ENCODE measurements at regions not wholly inside any gene's neighbourhood (a gene's known extent, or its start where the extent isn't known, plus 50 kb on each side); places are given as distances from the start of the nearest gene placed in this dataset.

- Histone ChIP-seq H3K27me3 (ENCODE audit: low read length) (no peaks in the 10 kb centered on the region), H3K9me3 (ENCODE audit: insufficient read depth, low read length) (no peaks in the 10 kb centered on the region), H4K20me1 (ENCODE audit: low read depth, low read length) (no peaks in the 10 kb centered on the region), H2AFZ (ENCODE audit: low read depth, low read length, severe bottlenecking) (no peak overlapping the region), H3K9ac (ENCODE audit: low read length) (no peak overlapping the region), H3K9me2 (replicated peaks; ENCODE audit: insufficient read depth, low read length) (no peaks in the 10 kb centered on the region), H3F3A (ENCODE audit: insufficient read depth) (no peaks in the 10 kb centered on the region), H3K4me3 (ENCODE audit: insufficient read depth, low read length, poor library complexity, severe bottlenecking) (no peak overlapping the region), H3K4me2 (ENCODE audit: low read depth, low read length, poor library complexity, severe bottlenecking) (no peak overlapping the region), H3K36me3 (ENCODE audit: low read length) (no peaks in the 10 kb centered on the region), H3K27ac (ENCODE audit: low read depth, low read length) (no peak overlapping the region), H3K79me2 (ENCODE audit: insufficient read depth, low read length) (no peaks in the 10 kb centered on the region)
- TF ChIP-seq CTCF (IDR thresholded peaks at IDR 0.05; ENCODE audit: insufficient read depth, low read length, poor library complexity, severe bottlenecking) (no peak), EZH2phosphoT487 (conservative IDR thresholded peaks at IDR 0.05; ENCODE audit: low read length) (no peak)
These were observed 336.6 kb upstream of the MYT1L start for GRCh38 chr2:2667690-2668089.

GRCh38 chr2:2665834-2666133, 334.7 kb upstream of the MYT1L start:
- no peaks in the 10 kb centered on the region for H4K20me1 ChIP-seq (ENCODE audit: low read depth, low read length)
- no peaks in the 10 kb centered on the region for H3K9me2 ChIP-seq (replicated peaks; ENCODE audit: insufficient read depth, low read length)
- H3K79me2 ChIP-seq (ENCODE audit: insufficient read depth, low read length), result no peaks in the 10 kb centered on the region
- H3K27me3 ChIP-seq (ENCODE audit: low read length), result no peaks in the 10 kb centered on the region
- H3K9ac ChIP-seq (ENCODE audit: low read length), result no peak overlapping the region
- no peak for TF ChIP-seq CTCF (IDR thresholded peaks at IDR 0.05; ENCODE audit: insufficient read depth, low read length, poor library complexity, severe bottlenecking)
- no peak for TF ChIP-seq EZH2phosphoT487 (conservative IDR thresholded peaks at IDR 0.05; ENCODE audit: low read length)
- H3K4me3 ChIP-seq (ENCODE audit: insufficient read depth, low read length, poor library complexity, severe bottlenecking), result no peak overlapping the region
- H3K27ac ChIP-seq (ENCODE audit: low read depth, low read length), result no peak overlapping the region
- no peaks in the 10 kb centered on the region for H3K36me3 ChIP-seq (ENCODE audit: low read length)
- H2AFZ ChIP-seq (ENCODE audit: low read depth, low read length, severe bottlenecking), result no peak overlapping the region
- no peaks in the 10 kb centered on the region for H3F3A ChIP-seq (ENCODE audit: insufficient read depth)
- no peak overlapping the region for H3K4me2 ChIP-seq (ENCODE audit: low read depth, low read length, poor library complexity, severe bottlenecking)
- H3K9me3 ChIP-seq (ENCODE audit: insufficient read depth, low read length), result no peaks in the 10 kb centered on the region

- Histone ChIP-seq H3K27ac (ENCODE audit: low read depth, low read length) (no peak overlapping the region), H3K36me3 (ENCODE audit: low read length) (no peaks in the 10 kb centered on the region), H3K9me3 (ENCODE audit: insufficient read depth, low read length) (no peaks in the 10 kb centered on the region), H4K20me1 (ENCODE audit: low read depth, low read length) (no peaks in the 10 kb centered on the region), H3K27me3 (ENCODE audit: low read length) (no peaks in the 10 kb centered on the region), H2AFZ (ENCODE audit: low read depth, low read length, severe bottlenecking) (no peak overlapping the region), H3K79me2 (ENCODE audit: insufficient read depth, low read length) (no peaks in the 10 kb centered on the region), H3F3A (ENCODE audit: insufficient read depth) (no peaks in the 10 kb centered on the region), H3K9ac (ENCODE audit: low read length) (no peak overlapping the region), H3K4me2 (ENCODE audit: low read depth, low read length, poor library complexity, severe bottlenecking) (no peak overlapping the region), H3K4me3 (ENCODE audit: insufficient read depth, low read length, poor library complexity, severe bottlenecking) (no peak overlapping the region), H3K9me2 (replicated peaks; ENCODE audit: insufficient read depth, low read length) (no peaks in the 10 kb centered on the region)
- no peak for TF ChIP-seq CTCF (IDR thresholded peaks at IDR 0.05; ENCODE audit: insufficient read depth, low read length, poor library complexity, severe bottlenecking)
- no peak for TF ChIP-seq EZH2phosphoT487 (conservative IDR thresholded peaks at IDR 0.05; ENCODE audit: low read length)
These were observed 334.1 kb upstream of the MYT1L start for GRCh38 chr2:2664989-2665833.

Measured in SU-DHL-6 (cell line).